MM.1S (cell line): ENCODE measurements at regions not wholly inside any gene's neighbourhood (a gene's known extent, or its start where the extent isn't known, plus 50 kb on each side); places are given as distances from the start of the nearest gene placed in this dataset.

Experiments used
- EZH2 ChIP-seq: fragments of 300-600 bp; sonication (generic); optimal IDR thresholded peaks from 2 replicates; pipeline ENCODE3; 2017; ENCODE audit warnings: low read depth, mild to moderate bottlenecking, antibody characterized with exemption, low read length, mixed read lengths
- EZH2phosphoT487 ChIP-seq: fragments of 300-600 bp; sonication (generic); IDR thresholded peaks from 2 replicates; pipeline ENCODE4 v1.6.1; 2018; ENCODE audit warnings: antibody characterized with exemption, low read length
- TF ChIP-seq, protein P1 (sequence below): fragments of 300-600 bp; sonication (generic); IDR thresholded peaks from 2 replicates; pipeline ENCODE4 v1.5.1; 2016; ENCODE audit warnings: antibody characterized with exemption, low read length, mixed read lengths

DNA sequence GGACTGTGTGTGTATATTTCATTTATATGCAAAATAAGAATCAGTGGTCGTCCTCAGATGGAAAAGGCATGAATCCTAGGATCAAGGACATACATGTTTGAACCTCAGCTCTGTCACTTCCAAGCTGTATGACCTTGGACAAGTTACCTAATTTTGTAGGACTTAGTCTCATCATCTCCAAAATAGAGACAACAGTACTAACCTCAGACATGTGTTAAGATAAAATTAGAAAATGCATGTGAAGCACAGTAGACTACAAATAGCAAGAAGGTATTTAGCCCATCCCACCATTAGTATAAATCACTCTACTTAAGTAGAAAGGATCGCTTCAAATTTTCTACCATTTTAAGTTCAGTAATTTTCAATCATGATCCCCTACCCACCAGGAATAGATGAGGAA is 309.8 kb downstream of the ZEB2 start:
- TF ChIP-seq, protein P1, sequence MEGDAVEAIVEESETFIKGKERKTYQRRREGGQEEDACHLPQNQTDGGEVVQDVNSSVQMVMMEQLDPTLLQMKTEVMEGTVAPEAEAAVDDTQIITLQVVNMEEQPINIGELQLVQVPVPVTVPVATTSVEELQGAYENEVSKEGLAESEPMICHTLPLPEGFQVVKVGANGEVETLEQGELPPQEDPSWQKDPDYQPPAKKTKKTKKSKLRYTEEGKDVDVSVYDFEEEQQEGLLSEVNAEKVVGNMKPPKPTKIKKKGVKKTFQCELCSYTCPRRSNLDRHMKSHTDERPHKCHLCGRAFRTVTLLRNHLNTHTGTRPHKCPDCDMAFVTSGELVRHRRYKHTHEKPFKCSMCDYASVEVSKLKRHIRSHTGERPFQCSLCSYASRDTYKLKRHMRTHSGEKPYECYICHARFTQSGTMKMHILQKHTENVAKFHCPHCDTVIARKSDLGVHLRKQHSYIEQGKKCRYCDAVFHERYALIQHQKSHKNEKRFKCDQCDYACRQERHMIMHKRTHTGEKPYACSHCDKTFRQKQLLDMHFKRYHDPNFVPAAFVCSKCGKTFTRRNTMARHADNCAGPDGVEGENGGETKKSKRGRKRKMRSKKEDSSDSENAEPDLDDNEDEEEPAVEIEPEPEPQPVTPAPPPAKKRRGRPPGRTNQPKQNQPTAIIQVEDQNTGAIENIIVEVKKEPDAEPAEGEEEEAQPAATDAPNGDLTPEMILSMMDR: no peak
- TF ChIP-seq EZH2 (no peak), EZH2phosphoT487 (no peak)
